Endothelial cell (in vitro differentiated cells): ENCODE measurements at regions not wholly inside any gene's neighbourhood (a gene's known extent, or its start where the extent isn't known, plus 50 kb on each side); places are given as distances from the start of the nearest gene placed in this dataset.

Experiments used
- DNase-seq: peaks from one replicate; pipeline ENCODE4 v3.0.0; 2021; ENCODE audit warnings: low spot score
- H3K27ac Mint-ChIP-seq: one replicate; pipeline ENCODE4 v1.8.0; 2021; ENCODE audit warnings: mixed read lengths, inconsistent platforms; ENCODE audit not compliant: unreplicated experiment
- H3K27me3 Mint-ChIP-seq: one replicate; pipeline ENCODE4 v1.8.0; 2021; ENCODE audit warnings: mild to moderate bottlenecking, moderate library complexity, mixed read lengths, inconsistent platforms; ENCODE audit not compliant: unreplicated experiment
- H3K36me3 Mint-ChIP-seq: one replicate; pipeline ENCODE4 v1.8.0; 2021; ENCODE audit warnings: mild to moderate bottlenecking, low read depth, mixed read lengths, inconsistent platforms; ENCODE audit not compliant: unreplicated experiment
- H3K4me1 Mint-ChIP-seq: one replicate; pipeline ENCODE4 v1.8.0; 2021; ENCODE audit warnings: mild to moderate bottlenecking, mixed read lengths, inconsistent platforms; ENCODE audit not compliant: unreplicated experiment
- H3K4me3 Mint-ChIP-seq: one replicate; pipeline ENCODE4 v1.8.0; 2021; ENCODE audit warnings: mild to moderate bottlenecking, mixed read lengths, inconsistent platforms; ENCODE audit not compliant: unreplicated experiment
- H3K9me3 Mint-ChIP-seq: one replicate; pipeline ENCODE4 v1.8.0; 2021; ENCODE audit warnings: mixed read lengths, inconsistent platforms; ENCODE audit not compliant: unreplicated experiment
- TF ChIP-seq, protein P1 (sequence below): fragments of 200-600 bp; sonication (generic); IDR thresholded peaks from one replicate; pipeline ENCODE4 v1.5.0; 2021; ENCODE audit warnings: antibody characterized with exemption; ENCODE audit not compliant: unreplicated experiment

DNA sequence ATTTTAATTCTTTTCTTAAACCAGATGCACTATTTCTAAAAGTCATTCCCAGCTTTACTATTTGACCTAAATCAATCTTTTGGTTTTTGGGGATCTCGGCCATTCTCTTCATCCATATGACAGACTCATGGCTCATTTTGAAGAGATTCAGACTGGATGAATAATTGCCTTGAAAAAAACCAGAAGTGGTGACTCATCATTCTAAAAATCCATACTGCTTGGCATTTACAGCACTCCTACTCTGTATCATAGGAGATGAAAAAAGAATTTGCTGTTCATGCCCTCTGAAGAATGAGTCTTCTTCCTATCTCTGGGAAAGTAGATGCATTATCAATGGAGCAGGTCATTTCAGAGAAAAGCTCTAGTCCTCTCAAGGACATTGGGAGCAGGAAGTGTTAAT, 220.5 kb upstream of the RPS6KA3 start:
- Mint-ChIP-seq H3K27ac (no peak overlapping the region), H3K4me3 (no peak overlapping the region), H3K4me1 (no peaks in the 10 kb centered on the region), H3K9me3 (no peaks in the 10 kb centered on the region), H3K27me3 (no peaks in the 10 kb centered on the region), H3K36me3 (no peaks in the 10 kb centered on the region)
- TF ChIP-seq, protein P1, sequence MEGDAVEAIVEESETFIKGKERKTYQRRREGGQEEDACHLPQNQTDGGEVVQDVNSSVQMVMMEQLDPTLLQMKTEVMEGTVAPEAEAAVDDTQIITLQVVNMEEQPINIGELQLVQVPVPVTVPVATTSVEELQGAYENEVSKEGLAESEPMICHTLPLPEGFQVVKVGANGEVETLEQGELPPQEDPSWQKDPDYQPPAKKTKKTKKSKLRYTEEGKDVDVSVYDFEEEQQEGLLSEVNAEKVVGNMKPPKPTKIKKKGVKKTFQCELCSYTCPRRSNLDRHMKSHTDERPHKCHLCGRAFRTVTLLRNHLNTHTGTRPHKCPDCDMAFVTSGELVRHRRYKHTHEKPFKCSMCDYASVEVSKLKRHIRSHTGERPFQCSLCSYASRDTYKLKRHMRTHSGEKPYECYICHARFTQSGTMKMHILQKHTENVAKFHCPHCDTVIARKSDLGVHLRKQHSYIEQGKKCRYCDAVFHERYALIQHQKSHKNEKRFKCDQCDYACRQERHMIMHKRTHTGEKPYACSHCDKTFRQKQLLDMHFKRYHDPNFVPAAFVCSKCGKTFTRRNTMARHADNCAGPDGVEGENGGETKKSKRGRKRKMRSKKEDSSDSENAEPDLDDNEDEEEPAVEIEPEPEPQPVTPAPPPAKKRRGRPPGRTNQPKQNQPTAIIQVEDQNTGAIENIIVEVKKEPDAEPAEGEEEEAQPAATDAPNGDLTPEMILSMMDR, result no peak
- DNase-seq, result no peak

DNA sequence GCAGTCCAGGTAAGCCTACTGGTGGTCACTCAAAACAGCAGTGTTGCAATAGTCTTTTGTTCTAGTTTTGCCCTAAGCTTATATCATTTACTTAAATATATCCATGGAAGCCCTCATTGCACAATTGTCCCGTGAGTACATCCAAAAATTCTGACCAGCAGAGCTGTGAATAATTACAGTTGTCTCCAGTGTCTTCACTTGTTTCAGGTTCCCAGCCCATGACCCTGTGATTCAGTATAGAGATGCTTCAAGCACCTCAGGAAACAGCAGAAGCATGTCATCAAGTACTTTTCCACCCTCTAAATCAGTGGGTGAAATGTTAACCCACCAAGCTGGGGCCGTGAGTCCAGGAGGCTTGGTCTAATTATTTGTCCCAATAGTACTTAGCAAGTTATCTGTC, 214.9 kb upstream of the RPS6KA3 start:
- Mint-ChIP-seq H3K4me3 (no peak overlapping the region), H3K27me3 (no peaks in the 10 kb centered on the region), H3K27ac (no peak overlapping the region), H3K4me1 (no peaks in the 10 kb centered on the region), H3K36me3 (no peaks in the 10 kb centered on the region), H3K9me3 (no peaks in the 10 kb centered on the region)
- TF ChIP-seq, protein P1, result no peak
- DNase-seq, result no peak

DNA sequence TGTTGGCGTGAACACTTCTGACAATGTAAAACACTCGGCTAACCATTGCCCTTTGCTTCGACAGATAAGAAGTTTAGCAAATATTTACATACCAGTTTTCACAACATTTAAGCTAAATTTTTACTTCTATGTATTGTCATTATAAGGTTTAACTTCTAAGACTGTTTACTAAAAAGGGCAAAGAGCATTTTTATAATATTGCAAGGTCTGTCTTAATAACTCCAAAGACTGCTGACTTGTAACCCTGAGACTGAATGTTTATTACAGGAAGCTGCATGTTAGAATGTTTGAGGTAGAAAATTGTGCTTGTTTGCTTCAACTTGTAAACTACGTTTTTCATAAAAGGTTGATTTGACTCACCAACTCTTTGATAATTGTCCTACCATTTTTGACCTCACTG, 213.2 kb upstream of the RPS6KA3 start:
- no peaks in the 10 kb centered on the region for H3K27me3 Mint-ChIP-seq
- TF ChIP-seq, protein P1, result no peak
- H3K36me3 Mint-ChIP-seq, result no peaks in the 10 kb centered on the region
- no peak overlapping the region for H3K4me3 Mint-ChIP-seq
- no peaks in the 10 kb centered on the region for H3K9me3 Mint-ChIP-seq
- no peak for DNase-seq
- no peak overlapping the region for H3K27ac Mint-ChIP-seq
- no peaks in the 10 kb centered on the region for H3K4me1 Mint-ChIP-seq

DNA sequence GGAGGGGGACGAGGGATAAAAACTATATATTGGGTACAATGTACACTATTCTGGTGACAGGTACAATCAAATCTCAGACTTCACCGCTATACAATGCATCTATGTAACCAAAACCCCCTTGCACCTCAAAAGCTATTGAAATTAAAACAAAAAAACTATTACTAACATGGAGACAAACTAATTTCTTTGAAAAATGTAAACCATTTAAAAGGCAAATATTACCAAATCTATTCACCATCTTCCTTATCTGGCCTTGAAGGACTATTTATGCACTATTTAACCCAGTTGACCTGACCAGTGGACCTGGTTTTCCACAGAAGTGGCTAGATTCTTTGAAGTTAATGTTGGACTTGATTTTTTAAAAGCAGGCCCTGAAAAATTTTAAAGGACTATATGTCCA, 212.3 kb upstream of the RPS6KA3 start:
- Mint-ChIP-seq H3K4me3 (no peak overlapping the region), H3K27me3 (no peaks in the 10 kb centered on the region), H3K4me1 (no peaks in the 10 kb centered on the region), H3K9me3 (no peaks in the 10 kb centered on the region), H3K36me3 (no peaks in the 10 kb centered on the region), H3K27ac (no peak overlapping the region)
- no peak for DNase-seq
- TF ChIP-seq, protein P1, result no peak

DNA sequence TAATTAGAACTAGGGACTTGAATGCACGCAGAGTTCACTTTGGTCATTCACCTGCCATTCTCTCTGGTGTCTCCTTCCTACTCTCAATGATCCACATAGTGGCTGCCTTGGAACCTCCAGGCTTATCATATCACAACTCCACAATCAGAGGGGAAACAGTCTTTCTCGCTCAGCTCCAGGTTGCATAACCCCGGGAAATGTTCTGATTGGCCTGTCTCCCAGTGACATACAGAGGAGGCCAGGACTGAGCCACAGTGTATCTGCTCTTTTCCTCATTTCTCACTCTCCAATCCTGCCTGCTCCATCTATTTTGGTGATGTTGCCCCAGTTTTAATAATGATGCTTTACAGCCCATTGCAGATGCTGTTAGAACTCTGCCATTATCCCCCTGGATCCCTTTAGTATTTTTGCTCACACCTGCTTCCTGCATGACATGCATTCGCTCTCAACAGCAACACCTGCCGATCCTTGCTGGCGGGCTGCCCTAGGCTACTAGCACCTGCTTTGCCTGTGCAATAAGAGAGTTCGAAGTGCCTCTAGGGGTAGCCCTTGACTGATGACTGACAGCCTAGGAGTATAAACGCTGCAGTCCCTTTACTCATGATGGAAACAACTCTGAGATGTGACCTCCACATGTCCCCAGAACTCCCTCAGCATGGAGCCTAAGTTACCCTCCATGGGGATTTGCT, 211.3 kb upstream of the RPS6KA3 start:
- no peak for DNase-seq
- H3K9me3 Mint-ChIP-seq, result no peaks in the 10 kb centered on the region
- H3K27me3 Mint-ChIP-seq, result no peaks in the 10 kb centered on the region
- H3K36me3 Mint-ChIP-seq, result no peaks in the 10 kb centered on the region
- H3K4me1 Mint-ChIP-seq, result no peaks in the 10 kb centered on the region
- no peak overlapping the region for H3K27ac Mint-ChIP-seq
- TF ChIP-seq, protein P1, result no peak
- H3K4me3 Mint-ChIP-seq, result no peak overlapping the region
